Astrocyte (in vitro differentiated cells and primary cell): ENCODE measurements at regions not wholly inside any gene's neighbourhood (a gene's known extent, or its start where the extent isn't known, plus 50 kb on each side); places are given as distances from the start of the nearest gene placed in this dataset.
A peak's percentile ranks its signal among the peaks of the same experiment; 100 is the strongest.

Experiments
- DNase-seq: peaks from one replicate; pipeline ENCODE4 v3.0.0-alpha.2; 2010; ENCODE audit warnings: low read depth
- FAIRE-seq: peaks from 2 replicates; lab custom pipeline; 2011; peaks lifted over from hg19 to GRCh38; lab: Jason Lieb, UNC
- H2AFZ ChIP-seq: 2 replicates; pipeline ENCODE4 v1.6.0; 2012; ENCODE audit warnings: low read depth, low read length, inconsistent platforms
- H3K27ac ChIP-seq: 2 replicates; pipeline ENCODE4 v1.5.1; 2011; ENCODE audit warnings: low read depth, low read length, inconsistent platforms
- H3K27me3 ChIP-seq: 2 replicates; pipeline ENCODE4 v1.6.0; 2011; ENCODE audit warnings: low read length, inconsistent platforms; ENCODE audit not compliant: insufficient read depth
- H3K36me3 ChIP-seq: 2 replicates; pipeline ENCODE4 v1.5.1; 2011; ENCODE audit warnings: low read length, inconsistent platforms; ENCODE audit not compliant: insufficient read depth
- H3K4me1 ChIP-seq: 2 replicates; pipeline ENCODE4 v1.5.1; 2011; ENCODE audit warnings: low read length, inconsistent platforms; ENCODE audit not compliant: insufficient read depth
- H3K4me2 ChIP-seq: 2 replicates; pipeline ENCODE4 v1.6.0; 2012; ENCODE audit warnings: low read length, inconsistent platforms
- H3K4me3 ChIP-seq: 2 replicates; pipeline ENCODE4 v1.5.1; 2011; ENCODE audit warnings: low read depth, mild to moderate bottlenecking, low read length, inconsistent platforms; ENCODE audit not compliant: insufficient read depth
- H3K79me2 ChIP-seq: 2 replicates; pipeline ENCODE4 v1.6.0; 2012; ENCODE audit warnings: mild to moderate bottlenecking, low read length, inconsistent platforms; ENCODE audit not compliant: insufficient read depth
- H3K9ac ChIP-seq: 2 replicates; pipeline ENCODE4 v1.6.0; 2012; ENCODE audit warnings: mild to moderate bottlenecking, low read length, inconsistent platforms
- H3K9me3 ChIP-seq: 2 replicates; pipeline ENCODE4 v1.5.1; 2012; ENCODE audit warnings: low read depth, mild to moderate bottlenecking, low read length, inconsistent platforms; ENCODE audit not compliant: insufficient read depth
- H4K20me1 ChIP-seq: 2 replicates; pipeline ENCODE4 v1.6.0; 2012; ENCODE audit warnings: low read length, inconsistent platforms; ENCODE audit not compliant: insufficient read depth
- H3K27ac Mint-ChIP-seq: one replicate; pipeline ENCODE4 v1.8.0; 2021; ENCODE audit warnings: mild to moderate bottlenecking, mixed read lengths; ENCODE audit not compliant: unreplicated experiment
- H3K27me3 Mint-ChIP-seq: one replicate; pipeline ENCODE4 v1.8.0; 2021; ENCODE audit warnings: low read depth, mixed read lengths; ENCODE audit not compliant: unreplicated experiment
- H3K36me3 Mint-ChIP-seq: one replicate; pipeline ENCODE4 v1.8.0; 2021; ENCODE audit warnings: low read depth, mixed read lengths; ENCODE audit not compliant: unreplicated experiment
- H3K4me1 Mint-ChIP-seq: one replicate; pipeline ENCODE4 v1.8.0; 2021; ENCODE audit warnings: low read depth, mixed read lengths; ENCODE audit not compliant: unreplicated experiment
- H3K4me3 Mint-ChIP-seq: one replicate; pipeline ENCODE4 v1.8.0; 2021; ENCODE audit warnings: mild to moderate bottlenecking, moderate library complexity, mixed read lengths; ENCODE audit not compliant: unreplicated experiment
- H3K9me3 Mint-ChIP-seq: one replicate; pipeline ENCODE4 v1.8.0; 2021; ENCODE audit warnings: mild to moderate bottlenecking, mixed read lengths; ENCODE audit not compliant: unreplicated experiment
- EZH2 ChIP-seq: IDR thresholded peaks from 2 replicates; pipeline ENCODE4 v1.6.1; 2012; ENCODE audit warnings: mild to moderate bottlenecking, low read length, inconsistent platforms; ENCODE audit not compliant: insufficient read depth
- TF ChIP-seq, protein P1 (sequence below): IDR thresholded peaks from 2 replicates; pipeline ENCODE4 v1.5.1; 2011; ENCODE audit warnings: low read depth, mild to moderate bottlenecking, inconsistent platforms, low read length, moderate library complexity; ENCODE audit not compliant: insufficient read depth

- no peak for DNase-seq
- Mint-ChIP-seq H3K4me1 (no peaks in the 10 kb centered on the region), H3K27me3 (peaks cover 3% of the 10 kb centered on the region), H3K4me3 (no peak overlapping the region), H3K36me3 (no peaks in the 10 kb centered on the region), H3K27ac (no peak overlapping the region), H3K9me3 (no peaks in the 10 kb centered on the region)
- no peaks in the 10 kb centered on the region for H3K36me3 ChIP-seq
- no peaks in the 10 kb centered on the region for H4K20me1 ChIP-seq
- no peaks in the 10 kb centered on the region for H3K4me1 ChIP-seq
- no peak overlapping the region for H2AFZ ChIP-seq
- no peak for FAIRE-seq
- TF ChIP-seq, protein P1, sequence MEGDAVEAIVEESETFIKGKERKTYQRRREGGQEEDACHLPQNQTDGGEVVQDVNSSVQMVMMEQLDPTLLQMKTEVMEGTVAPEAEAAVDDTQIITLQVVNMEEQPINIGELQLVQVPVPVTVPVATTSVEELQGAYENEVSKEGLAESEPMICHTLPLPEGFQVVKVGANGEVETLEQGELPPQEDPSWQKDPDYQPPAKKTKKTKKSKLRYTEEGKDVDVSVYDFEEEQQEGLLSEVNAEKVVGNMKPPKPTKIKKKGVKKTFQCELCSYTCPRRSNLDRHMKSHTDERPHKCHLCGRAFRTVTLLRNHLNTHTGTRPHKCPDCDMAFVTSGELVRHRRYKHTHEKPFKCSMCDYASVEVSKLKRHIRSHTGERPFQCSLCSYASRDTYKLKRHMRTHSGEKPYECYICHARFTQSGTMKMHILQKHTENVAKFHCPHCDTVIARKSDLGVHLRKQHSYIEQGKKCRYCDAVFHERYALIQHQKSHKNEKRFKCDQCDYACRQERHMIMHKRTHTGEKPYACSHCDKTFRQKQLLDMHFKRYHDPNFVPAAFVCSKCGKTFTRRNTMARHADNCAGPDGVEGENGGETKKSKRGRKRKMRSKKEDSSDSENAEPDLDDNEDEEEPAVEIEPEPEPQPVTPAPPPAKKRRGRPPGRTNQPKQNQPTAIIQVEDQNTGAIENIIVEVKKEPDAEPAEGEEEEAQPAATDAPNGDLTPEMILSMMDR, result no peak
- no peak for TF ChIP-seq EZH2
- no peak overlapping the region for H3K4me3 ChIP-seq
- no peak overlapping the region for H3K4me2 ChIP-seq
- no peaks in the 10 kb centered on the region for H3K79me2 ChIP-seq
- H3K9me3 ChIP-seq, result no peaks in the 10 kb centered on the region
- H3K9ac ChIP-seq, result no peak overlapping the region
- H3K27me3 ChIP-seq, result no peaks in the 10 kb centered on the region
- no peak overlapping the region for H3K27ac ChIP-seq
Observed at GRCh38 chr5:121025671-121026070, 561.6 kb downstream of the PRR16 start.

- FAIRE-seq (no peak), DNase-seq (no peak)
- Histone ChIP-seq H4K20me1 (no peaks in the 10 kb centered on the region), H2AFZ (no peak overlapping the region), H3K36me3 (no peaks in the 10 kb centered on the region), H3K9ac (no peak overlapping the region), H3K4me1 (no peaks in the 10 kb centered on the region), H3K4me2 (no peak overlapping the region), H3K27ac (no peak overlapping the region), H3K27me3 (no peaks in the 10 kb centered on the region), H3K4me3 (no peak overlapping the region), H3K9me3 (no peaks in the 10 kb centered on the region), H3K79me2 (no peaks in the 10 kb centered on the region)
- Mint-ChIP-seq H3K36me3 (no peaks in the 10 kb centered on the region), H3K4me3 (no peak overlapping the region), H3K9me3 (no peaks in the 10 kb centered on the region), H3K4me1 (no peaks in the 10 kb centered on the region), H3K27ac (no peak overlapping the region), H3K27me3 (peaks cover 3% of the 10 kb centered on the region)
- no peak for TF ChIP-seq EZH2
- TF ChIP-seq, protein P1, result no peak
Observed at GRCh38 chr5:121027636-121028035, 563.5 kb downstream of the PRR16 start.

DNA sequence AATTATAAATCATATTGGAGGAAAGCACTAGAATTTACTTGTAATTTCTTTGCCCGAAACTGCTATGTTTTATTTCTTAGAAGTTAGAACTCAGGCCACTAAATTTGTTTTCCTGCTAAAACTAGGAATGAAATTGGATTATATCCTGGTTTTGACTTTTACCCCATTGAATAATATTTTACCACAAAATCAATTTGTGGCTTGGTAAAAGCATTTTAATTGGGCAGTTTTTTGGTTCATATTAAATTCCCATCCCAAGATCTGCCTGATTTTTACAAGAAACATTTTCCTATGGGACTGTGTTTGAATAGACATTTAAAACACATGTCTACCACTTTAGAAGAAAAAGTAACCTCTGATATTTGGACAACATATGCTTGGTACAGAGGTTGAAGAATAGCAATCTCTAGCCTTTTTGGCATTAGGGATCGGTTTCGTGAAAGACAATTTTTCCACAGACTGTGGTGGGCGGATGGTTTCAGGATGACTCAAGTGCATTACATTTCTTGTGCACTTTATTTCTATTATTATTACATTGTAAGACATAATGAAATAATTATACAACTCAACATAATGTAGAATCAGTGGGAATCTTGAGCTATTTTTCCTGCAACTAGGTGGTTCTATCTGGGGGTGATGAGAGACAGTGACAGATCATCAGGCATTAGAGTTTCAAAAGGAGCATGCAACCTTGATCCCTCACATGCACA lies 565.6 kb downstream of the PRR16 start:
- no peak overlapping the region for H2AFZ ChIP-seq
- Mint-ChIP-seq H3K9me3 (no peaks in the 10 kb centered on the region), H3K4me1 (no peaks in the 10 kb centered on the region), H3K4me3 (no peak overlapping the region), H3K27me3 (no peaks in the 10 kb centered on the region), H3K27ac (no peak overlapping the region), H3K36me3 (no peaks in the 10 kb centered on the region)
- FAIRE-seq (no peak), DNase-seq (peak; percentile 41)
- no peaks in the 10 kb centered on the region for H4K20me1 ChIP-seq
- H3K4me2 ChIP-seq, result no peak overlapping the region
- H3K4me3 ChIP-seq, result no peak overlapping the region
- H3K4me1 ChIP-seq, result no peaks in the 10 kb centered on the region
- H3K27ac ChIP-seq, result no peak overlapping the region
- no peak for TF ChIP-seq EZH2
- TF ChIP-seq, protein P1, result no peak
- no peaks in the 10 kb centered on the region for H3K36me3 ChIP-seq
- H3K79me2 ChIP-seq, result no peaks in the 10 kb centered on the region
- no peaks in the 10 kb centered on the region for H3K27me3 ChIP-seq
- no peaks in the 10 kb centered on the region for H3K9me3 ChIP-seq
- H3K9ac ChIP-seq, result no peak overlapping the region
